AG04449 (cell line): ENCODE measurements at regions not wholly inside any gene's neighbourhood (a gene's known extent, or its start where the extent isn't known, plus 50 kb on each side); places are given as distances from the start of the nearest gene placed in this dataset.

Experiments used
- CTCF ChIA-PET: fragments of 350-600 bp; formaldehyde crosslinking; extraction: SDS; loops from one replicate; lab custom pipeline; 2021; ENCODE audit warnings: antibody characterized with exemption; lab: Yijun Ruan, JAX
- POLR2A ChIA-PET: fragments of 400-600, 350-600 bp; formaldehyde crosslinking; extraction: SDS; loops from one replicate; lab custom pipeline; 2020; ENCODE audit warnings: antibody characterized with exemption, inconsistent platforms; lab: Yijun Ruan, JAX
- DNase-seq: peaks from one replicate; pipeline ENCODE4 v3.0.0-alpha.2; 2010; ENCODE audit warnings: low read depth, low spot score
- H3K4me3 ChIP-seq: 2 replicates; pipeline ENCODE4 v1.5.1; 2011; ENCODE audit warnings: low read depth, mild to moderate bottlenecking, control low read depth, low read length
- CTCF ChIP-seq: IDR thresholded peaks from one replicate; pipeline ENCODE4 v1.5.1; 2011; ENCODE audit warnings: mild to moderate bottlenecking, moderate library complexity, low read length, control low read depth, inconsistent platforms; ENCODE audit not compliant: insufficient read depth; ENCODE audit errors: missing control alignments

GRCh38 chr7:106413446-106413845 is 128.7 kb upstream of the NAMPT start:
- ChIA-PET POLR2A (no interaction called here), CTCF (interaction anchor here (0.7 kb wide), 1 partner anchor 22 kb away, joined by 3 read pairs; no protein-coding TSS in a partner anchor)
- no peak for DNase-seq
- TF ChIP-seq CTCF = no peak
- H3K4me3 ChIP-seq = no peak overlapping the region

- POLR2A ChIA-PET = no interaction called here
- no peak for TF ChIP-seq CTCF
- H3K4me3 ChIP-seq = no peak overlapping the region
- DNase-seq = no peak
- CTCF ChIA-PET = no interaction called here
Observed at GRCh38 chr7:106405697-106406141, 120.9 kb upstream of the NAMPT start.

GRCh38 chr7:106402898-106403297 is 118.1 kb upstream of the NAMPT start:
- CTCF ChIA-PET = interaction anchor here (1.0 kb wide), 1 partner anchor 60 kb away, joined by 3 read pairs; no protein-coding TSS in a partner anchor
- TF ChIP-seq CTCF = no peak
- DNase-seq = no peak
- H3K4me3 ChIP-seq = no peak overlapping the region
- POLR2A ChIA-PET = no interaction called here

GRCh38 chr7:106400923-106401322 is 116.1 kb upstream of the NAMPT start:
- CTCF ChIA-PET = interaction anchor here (1.1 kb wide), 1 partner anchor 13 kb away, joined by 3 read pairs; no protein-coding TSS in a partner anchor

GRCh38 chr7:106398786-106399185 is 114.0 kb upstream of the NAMPT start:
- no peak for DNase-seq
- H3K4me3 ChIP-seq = no peak overlapping the region
- ChIA-PET CTCF (interaction anchor here (1.1 kb wide), 1 partner anchor 8 kb away, joined by 3 read pairs; no protein-coding TSS in a partner anchor), POLR2A (no interaction called here)
- no peak for TF ChIP-seq CTCF

More at GRCh38 chr7:106400923-106401322, 116.1 kb upstream of the NAMPT start:
- no peak for TF ChIP-seq CTCF
- H3K4me3 ChIP-seq = no peak overlapping the region
- DNase-seq = no peak
- POLR2A ChIA-PET = no interaction called here

GRCh38 chr7:106397994-106398393 is 113.2 kb upstream of the NAMPT start:
- DNase-seq = no peak
- ChIA-PET CTCF (interaction anchor here (1.4 kb wide), 1 partner anchor 18 kb away, joined by 4 read pairs; no protein-coding TSS in a partner anchor), POLR2A (no interaction called here)

More at GRCh38 chr7:106397994-106398393, 113.2 kb upstream of the NAMPT start:
- TF ChIP-seq CTCF = no peak
- no peak overlapping the region for H3K4me3 ChIP-seq
